ENCODE measurements at regions not wholly inside any gene's neighbourhood (a gene's known extent, or its start where the extent isn't known, plus 50 kb on each side); places are given as distances from the start of the nearest gene placed in this dataset.

DNA sequence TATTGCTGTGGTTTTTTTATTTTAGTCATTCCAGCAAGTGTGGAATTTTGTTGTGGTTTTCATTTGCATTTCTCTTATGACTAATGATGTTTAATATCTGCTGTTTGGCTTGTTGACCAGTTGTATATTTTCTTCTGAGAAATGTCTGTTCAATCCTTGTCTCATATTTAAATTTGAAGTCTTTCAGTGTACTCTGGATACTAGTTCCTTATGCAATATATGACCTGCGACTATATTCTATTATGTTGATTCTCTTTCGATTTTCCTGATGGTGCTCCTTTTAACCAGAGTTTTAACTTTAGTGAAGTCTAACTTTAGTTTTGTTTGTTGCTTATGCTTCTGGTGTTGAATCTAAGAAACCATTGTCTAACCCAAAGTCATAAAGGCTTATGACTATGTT lies 1528.0 kb downstream of the TECRL start:
- TF ChIP-seq, protein P1, sequence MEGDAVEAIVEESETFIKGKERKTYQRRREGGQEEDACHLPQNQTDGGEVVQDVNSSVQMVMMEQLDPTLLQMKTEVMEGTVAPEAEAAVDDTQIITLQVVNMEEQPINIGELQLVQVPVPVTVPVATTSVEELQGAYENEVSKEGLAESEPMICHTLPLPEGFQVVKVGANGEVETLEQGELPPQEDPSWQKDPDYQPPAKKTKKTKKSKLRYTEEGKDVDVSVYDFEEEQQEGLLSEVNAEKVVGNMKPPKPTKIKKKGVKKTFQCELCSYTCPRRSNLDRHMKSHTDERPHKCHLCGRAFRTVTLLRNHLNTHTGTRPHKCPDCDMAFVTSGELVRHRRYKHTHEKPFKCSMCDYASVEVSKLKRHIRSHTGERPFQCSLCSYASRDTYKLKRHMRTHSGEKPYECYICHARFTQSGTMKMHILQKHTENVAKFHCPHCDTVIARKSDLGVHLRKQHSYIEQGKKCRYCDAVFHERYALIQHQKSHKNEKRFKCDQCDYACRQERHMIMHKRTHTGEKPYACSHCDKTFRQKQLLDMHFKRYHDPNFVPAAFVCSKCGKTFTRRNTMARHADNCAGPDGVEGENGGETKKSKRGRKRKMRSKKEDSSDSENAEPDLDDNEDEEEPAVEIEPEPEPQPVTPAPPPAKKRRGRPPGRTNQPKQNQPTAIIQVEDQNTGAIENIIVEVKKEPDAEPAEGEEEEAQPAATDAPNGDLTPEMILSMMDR (conservative IDR thresholded peaks at IDR 0.05; ENCODE audit: low read depth in 2 of 2): no peak
- TF ChIP-seq EZH2phosphoT487 (IDR thresholded peaks at IDR 0.05; ENCODE audit: unreplicated experiment) (no peak), POLR2AphosphoS5 (IDR thresholded peaks at IDR 0.05; ENCODE audit: low read depth) (no peak), EZH2 (IDR thresholded peaks at IDR 0.05; ENCODE audit: low read depth, unreplicated experiment) (no peak), CREB1 (CRISPR knock-in tag; IDR thresholded peaks at IDR 0.05; ENCODE audit: low read depth) (no peak), JUNB (IDR thresholded peaks at IDR 0.05; ENCODE audit: unreplicated experiment) (no peak)
- TF ChIP-seq, protein P2, sequence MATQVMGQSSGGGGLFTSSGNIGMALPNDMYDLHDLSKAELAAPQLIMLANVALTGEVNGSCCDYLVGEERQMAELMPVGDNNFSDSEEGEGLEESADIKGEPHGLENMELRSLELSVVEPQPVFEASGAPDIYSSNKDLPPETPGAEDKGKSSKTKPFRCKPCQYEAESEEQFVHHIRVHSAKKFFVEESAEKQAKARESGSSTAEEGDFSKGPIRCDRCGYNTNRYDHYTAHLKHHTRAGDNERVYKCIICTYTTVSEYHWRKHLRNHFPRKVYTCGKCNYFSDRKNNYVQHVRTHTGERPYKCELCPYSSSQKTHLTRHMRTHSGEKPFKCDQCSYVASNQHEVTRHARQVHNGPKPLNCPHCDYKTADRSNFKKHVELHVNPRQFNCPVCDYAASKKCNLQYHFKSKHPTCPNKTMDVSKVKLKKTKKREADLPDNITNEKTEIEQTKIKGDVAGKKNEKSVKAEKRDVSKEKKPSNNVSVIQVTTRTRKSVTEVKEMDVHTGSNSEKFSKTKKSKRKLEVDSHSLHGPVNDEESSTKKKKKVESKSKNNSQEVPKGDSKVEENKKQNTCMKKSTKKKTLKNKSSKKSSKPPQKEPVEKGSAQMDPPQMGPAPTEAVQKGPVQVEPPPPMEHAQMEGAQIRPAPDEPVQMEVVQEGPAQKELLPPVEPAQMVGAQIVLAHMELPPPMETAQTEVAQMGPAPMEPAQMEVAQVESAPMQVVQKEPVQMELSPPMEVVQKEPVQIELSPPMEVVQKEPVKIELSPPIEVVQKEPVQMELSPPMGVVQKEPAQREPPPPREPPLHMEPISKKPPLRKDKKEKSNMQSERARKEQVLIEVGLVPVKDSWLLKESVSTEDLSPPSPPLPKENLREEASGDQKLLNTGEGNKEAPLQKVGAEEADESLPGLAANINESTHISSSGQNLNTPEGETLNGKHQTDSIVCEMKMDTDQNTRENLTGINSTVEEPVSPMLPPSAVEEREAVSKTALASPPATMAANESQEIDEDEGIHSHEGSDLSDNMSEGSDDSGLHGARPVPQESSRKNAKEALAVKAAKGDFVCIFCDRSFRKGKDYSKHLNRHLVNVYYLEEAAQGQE (IDR thresholded peaks at IDR 0.05; ENCODE audit: unreplicated experiment): no peak
- TF ChIP-seq, protein P3, sequence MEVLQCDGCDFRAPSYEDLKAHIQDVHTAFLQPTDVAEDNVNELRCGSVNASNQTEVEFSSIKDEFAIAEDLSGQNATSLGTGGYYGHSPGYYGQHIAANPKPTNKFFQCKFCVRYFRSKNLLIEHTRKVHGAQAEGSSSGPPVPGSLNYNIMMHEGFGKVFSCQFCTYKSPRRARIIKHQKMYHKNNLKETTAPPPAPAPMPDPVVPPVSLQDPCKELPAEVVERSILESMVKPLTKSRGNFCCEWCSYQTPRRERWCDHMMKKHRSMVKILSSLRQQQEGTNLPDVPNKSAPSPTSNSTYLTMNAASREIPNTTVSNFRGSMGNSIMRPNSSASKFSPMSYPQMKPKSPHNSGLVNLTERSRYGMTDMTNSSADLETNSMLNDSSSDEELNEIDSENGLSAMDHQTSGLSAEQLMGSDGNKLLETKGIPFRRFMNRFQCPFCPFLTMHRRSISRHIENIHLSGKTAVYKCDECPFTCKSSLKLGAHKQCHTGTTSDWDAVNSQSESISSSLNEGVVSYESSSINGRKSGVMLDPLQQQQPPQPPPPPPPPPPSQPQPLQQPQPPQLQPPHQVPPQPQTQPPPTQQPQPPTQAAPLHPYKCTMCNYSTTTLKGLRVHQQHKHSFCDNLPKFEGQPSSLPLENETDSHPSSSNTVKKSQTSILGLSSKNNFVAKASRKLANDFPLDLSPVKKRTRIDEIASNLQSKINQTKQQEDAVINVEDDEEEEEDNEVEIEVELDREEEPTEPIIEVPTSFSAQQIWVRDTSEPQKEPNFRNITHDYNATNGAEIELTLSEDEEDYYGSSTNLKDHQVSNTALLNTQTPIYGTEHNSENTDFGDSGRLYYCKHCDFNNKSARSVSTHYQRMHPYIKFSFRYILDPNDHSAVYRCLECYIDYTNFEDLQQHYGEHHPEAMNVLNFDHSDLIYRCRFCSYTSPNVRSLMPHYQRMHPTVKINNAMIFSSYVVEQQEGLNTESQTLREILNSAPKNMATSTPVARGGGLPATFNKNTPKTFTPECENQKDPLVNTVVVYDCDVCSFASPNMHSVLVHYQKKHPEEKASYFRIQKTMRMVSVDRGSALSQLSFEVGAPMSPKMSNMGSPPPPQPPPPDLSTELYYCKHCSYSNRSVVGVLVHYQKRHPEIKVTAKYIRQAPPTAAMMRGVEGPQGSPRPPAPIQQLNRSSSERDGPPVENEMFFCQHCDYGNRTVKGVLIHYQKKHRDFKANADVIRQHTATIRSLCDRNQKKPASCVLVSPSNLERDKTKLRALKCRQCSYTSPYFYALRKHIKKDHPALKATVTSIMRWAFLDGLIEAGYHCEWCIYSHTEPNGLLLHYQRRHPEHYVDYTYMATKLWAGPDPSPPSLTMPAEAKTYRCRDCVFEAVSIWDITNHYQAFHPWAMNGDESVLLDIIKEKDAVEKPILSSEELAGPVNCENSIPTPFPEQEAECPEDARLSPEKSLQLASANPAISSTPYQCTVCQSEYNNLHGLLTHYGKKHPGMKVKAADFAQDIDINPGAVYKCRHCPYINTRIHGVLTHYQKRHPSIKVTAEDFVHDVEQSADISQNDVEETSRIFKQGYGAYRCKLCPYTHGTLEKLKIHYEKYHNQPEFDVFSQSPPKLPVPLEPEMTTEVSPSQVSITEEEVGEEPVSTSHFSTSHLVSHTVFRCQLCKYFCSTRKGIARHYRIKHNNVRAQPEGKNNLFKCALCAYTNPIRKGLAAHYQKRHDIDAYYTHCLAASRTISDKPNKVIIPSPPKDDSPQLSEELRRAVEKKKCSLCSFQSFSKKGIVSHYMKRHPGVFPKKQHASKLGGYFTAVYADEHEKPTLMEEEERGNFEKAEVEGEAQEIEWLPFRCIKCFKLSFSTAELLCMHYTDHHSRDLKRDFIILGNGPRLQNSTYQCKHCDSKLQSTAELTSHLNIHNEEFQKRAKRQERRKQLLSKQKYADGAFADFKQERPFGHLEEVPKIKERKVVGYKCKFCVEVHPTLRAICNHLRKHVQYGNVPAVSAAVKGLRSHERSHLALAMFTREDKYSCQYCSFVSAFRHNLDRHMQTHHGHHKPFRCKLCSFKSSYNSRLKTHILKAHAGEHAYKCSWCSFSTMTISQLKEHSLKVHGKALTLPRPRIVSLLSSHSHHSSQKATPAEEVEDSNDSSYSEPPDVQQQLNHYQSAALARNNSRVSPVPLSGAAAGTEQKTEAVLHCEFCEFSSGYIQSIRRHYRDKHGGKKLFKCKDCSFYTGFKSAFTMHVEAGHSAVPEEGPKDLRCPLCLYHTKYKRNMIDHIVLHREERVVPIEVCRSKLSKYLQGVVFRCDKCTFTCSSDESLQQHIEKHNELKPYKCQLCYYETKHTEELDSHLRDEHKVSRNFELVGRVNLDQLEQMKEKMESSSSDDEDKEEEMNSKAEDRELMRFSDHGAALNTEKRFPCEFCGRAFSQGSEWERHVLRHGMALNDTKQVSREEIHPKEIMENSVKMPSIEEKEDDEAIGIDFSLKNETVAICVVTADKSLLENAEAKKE (CRISPR knock-in tag; IDR thresholded peaks at IDR 0.05): no peak
